ENCODE measurements at regions not wholly inside any gene's neighbourhood (a gene's known extent, or its start where the extent isn't known, plus 50 kb on each side); places are given as distances from the start of the nearest gene placed in this dataset.

GRCh38 chr10:76644476-76644875 is 993.1 kb downstream of the KCNMA1 start:
- DNase-seq (ENCODE audit: low spot score): no peak
- Histone ChIP-seq H3K27ac (ENCODE audit: low read depth in 1 of 2, low read length in 2 of 2) (no peak overlapping the region), H3K27me3 (ENCODE audit: control insufficient read depth in 4 of 4, insufficient read depth in 4 of 4, low read length in 3 of 4) (no peaks in the 10 kb centered on the region), H3K9me3 (ENCODE audit: control insufficient read depth in 4 of 4, low read length in 3 of 4) (no peaks in the 10 kb centered on the region), H3K4me1 (ENCODE audit: control insufficient read depth in 4 of 4, insufficient read depth in 4 of 4, low read length in 3 of 4) (no peaks in the 10 kb centered on the region), H3K4me3 (ENCODE audit: low read depth in 1 of 3, low read length in 3 of 3) (no peak overlapping the region), H3K36me3 (ENCODE audit: control insufficient read depth in 4 of 4, insufficient read depth in 3 of 4, low read depth in 1 of 4, low read length in 3 of 4) (no peaks in the 10 kb centered on the region), H3K9ac (ENCODE audit: low read depth in 1 of 2, low read length in 2 of 2) (no peak overlapping the region)
- 81% methylated on average over 2 of the region's 2 CpGs for WGBS
- TF ChIP-seq ATF3 (IDR thresholded peaks at IDR 0.05) (no peak), FOXA1 (IDR thresholded peaks at IDR 0.05) (no peak), RAD21 (IDR thresholded peaks at IDR 0.05) (no peak), EGR1 (IDR thresholded peaks at IDR 0.05; ENCODE audit: low read depth in 2 of 2) (no peak), GABPA (IDR thresholded peaks at IDR 0.05 in 1 of 2, conservative IDR thresholded peaks at IDR 0.05 in 1 of 2) (no peak)

DNA sequence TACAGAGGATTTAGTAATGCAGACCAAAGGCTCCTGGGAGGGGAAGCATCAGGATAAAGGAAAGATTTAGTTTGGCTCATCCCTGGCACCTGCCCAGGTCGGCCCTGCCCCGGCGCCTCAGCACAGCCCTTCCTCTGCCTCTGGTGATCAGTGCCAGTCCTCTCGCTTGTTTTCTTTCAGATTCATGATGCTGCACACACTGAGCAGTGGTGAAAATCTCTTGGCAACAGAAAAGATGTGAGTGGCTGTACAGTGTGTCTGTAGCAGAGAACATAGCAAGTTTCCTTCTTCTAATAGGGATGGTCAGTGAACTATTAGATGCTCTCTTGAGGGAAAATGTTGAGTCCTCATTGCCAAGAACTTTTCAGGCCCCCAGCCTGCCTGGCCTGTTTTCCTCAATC is 994.1 kb downstream of the KCNMA1 start:
- Histone ChIP-seq H3K4me1 (ENCODE audit: control insufficient read depth in 4 of 4, insufficient read depth in 4 of 4, low read length in 3 of 4) (no peaks in the 10 kb centered on the region), H3K9ac (ENCODE audit: low read depth in 1 of 2, low read length in 2 of 2) (no peak overlapping the region), H3K27ac (ENCODE audit: low read depth in 1 of 2, low read length in 2 of 2) (no peak overlapping the region), H3K27me3 (ENCODE audit: control insufficient read depth in 4 of 4, insufficient read depth in 4 of 4, low read length in 3 of 4) (no peaks in the 10 kb centered on the region), H3K4me3 (ENCODE audit: low read depth in 1 of 3, low read length in 3 of 3) (no peak overlapping the region), H3K9me3 (ENCODE audit: control insufficient read depth in 4 of 4, low read length in 3 of 4) (no peaks in the 10 kb centered on the region), H3K36me3 (ENCODE audit: control insufficient read depth in 4 of 4, insufficient read depth in 3 of 4, low read depth in 1 of 4, low read length in 3 of 4) (no peaks in the 10 kb centered on the region)
- no peak for DNase-seq (ENCODE audit: low spot score)
- no peak for TF ChIP-seq YY1 (IDR thresholded peaks at IDR 0.05)
- TF ChIP-seq, protein P1, sequence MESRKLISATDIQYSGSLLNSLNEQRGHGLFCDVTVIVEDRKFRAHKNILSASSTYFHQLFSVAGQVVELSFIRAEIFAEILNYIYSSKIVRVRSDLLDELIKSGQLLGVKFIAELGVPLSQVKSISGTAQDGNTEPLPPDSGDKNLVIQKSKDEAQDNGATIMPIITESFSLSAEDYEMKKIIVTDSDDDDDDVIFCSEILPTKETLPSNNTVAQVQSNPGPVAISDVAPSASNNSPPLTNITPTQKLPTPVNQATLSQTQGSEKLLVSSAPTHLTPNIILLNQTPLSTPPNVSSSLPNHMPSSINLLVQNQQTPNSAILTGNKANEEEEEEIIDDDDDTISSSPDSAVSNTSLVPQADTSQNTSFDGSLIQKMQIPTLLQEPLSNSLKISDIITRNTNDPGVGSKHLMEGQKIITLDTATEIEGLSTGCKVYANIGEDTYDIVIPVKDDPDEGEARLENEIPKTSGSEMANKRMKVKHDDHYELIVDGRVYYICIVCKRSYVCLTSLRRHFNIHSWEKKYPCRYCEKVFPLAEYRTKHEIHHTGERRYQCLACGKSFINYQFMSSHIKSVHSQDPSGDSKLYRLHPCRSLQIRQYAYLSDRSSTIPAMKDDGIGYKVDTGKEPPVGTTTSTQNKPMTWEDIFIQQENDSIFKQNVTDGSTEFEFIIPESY (IDR thresholded peaks at IDR 0.05): no peak
- WGBS: 84% methylated on average over 4 of the region's 4 CpGs

DNA sequence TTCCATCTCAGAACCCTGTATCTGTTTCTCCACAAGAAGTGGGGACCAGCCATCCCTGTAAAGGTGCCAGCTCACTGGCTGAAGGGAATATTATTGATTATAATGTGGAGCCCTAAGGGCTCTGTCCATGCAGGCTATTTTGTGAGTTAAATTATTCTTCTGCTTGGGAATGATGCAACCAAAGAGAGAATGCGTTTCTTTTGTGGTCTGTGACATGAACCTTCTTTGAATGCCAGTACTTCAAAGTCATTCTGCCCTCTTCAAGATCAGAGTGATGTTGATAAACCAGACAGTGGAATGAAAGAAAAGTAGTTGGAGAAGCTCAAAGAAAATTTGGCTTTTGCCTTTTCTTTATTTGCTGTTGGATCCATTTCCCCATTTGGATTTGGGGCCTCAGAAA is 995.2 kb downstream of the KCNMA1 start:
- Histone ChIP-seq H3K4me1 (ENCODE audit: control insufficient read depth in 4 of 4, insufficient read depth in 4 of 4, low read length in 3 of 4) (no peaks in the 10 kb centered on the region), H3K4me3 (ENCODE audit: low read depth in 1 of 3, low read length in 3 of 3) (no peak overlapping the region), H3K9me3 (ENCODE audit: control insufficient read depth in 4 of 4, low read length in 3 of 4) (no peaks in the 10 kb centered on the region), H3K27ac (ENCODE audit: low read depth in 1 of 2, low read length in 2 of 2) (no peak overlapping the region), H3K36me3 (ENCODE audit: control insufficient read depth in 4 of 4, insufficient read depth in 3 of 4, low read depth in 1 of 4, low read length in 3 of 4) (no peaks in the 10 kb centered on the region), H3K27me3 (ENCODE audit: control insufficient read depth in 4 of 4, insufficient read depth in 4 of 4, low read length in 3 of 4) (peaks cover 0 to 4% (median 0%) of the 10 kb centered on the region in 4 donors), H3K9ac (ENCODE audit: low read depth in 1 of 2, low read length in 2 of 2) (no peak overlapping the region)
- no peak for TF ChIP-seq FOXA1 (IDR thresholded peaks at IDR 0.05)
- TF ChIP-seq, protein P2, sequence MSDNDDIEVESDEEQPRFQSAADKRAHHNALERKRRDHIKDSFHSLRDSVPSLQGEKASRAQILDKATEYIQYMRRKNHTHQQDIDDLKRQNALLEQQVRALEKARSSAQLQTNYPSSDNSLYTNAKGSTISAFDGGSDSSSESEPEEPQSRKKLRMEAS (IDR thresholded peaks at IDR 0.05): no peak
- TF ChIP-seq, protein P3, sequence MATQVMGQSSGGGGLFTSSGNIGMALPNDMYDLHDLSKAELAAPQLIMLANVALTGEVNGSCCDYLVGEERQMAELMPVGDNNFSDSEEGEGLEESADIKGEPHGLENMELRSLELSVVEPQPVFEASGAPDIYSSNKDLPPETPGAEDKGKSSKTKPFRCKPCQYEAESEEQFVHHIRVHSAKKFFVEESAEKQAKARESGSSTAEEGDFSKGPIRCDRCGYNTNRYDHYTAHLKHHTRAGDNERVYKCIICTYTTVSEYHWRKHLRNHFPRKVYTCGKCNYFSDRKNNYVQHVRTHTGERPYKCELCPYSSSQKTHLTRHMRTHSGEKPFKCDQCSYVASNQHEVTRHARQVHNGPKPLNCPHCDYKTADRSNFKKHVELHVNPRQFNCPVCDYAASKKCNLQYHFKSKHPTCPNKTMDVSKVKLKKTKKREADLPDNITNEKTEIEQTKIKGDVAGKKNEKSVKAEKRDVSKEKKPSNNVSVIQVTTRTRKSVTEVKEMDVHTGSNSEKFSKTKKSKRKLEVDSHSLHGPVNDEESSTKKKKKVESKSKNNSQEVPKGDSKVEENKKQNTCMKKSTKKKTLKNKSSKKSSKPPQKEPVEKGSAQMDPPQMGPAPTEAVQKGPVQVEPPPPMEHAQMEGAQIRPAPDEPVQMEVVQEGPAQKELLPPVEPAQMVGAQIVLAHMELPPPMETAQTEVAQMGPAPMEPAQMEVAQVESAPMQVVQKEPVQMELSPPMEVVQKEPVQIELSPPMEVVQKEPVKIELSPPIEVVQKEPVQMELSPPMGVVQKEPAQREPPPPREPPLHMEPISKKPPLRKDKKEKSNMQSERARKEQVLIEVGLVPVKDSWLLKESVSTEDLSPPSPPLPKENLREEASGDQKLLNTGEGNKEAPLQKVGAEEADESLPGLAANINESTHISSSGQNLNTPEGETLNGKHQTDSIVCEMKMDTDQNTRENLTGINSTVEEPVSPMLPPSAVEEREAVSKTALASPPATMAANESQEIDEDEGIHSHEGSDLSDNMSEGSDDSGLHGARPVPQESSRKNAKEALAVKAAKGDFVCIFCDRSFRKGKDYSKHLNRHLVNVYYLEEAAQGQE (IDR thresholded peaks at IDR 0.05): no peak
- TF ChIP-seq YY1 (IDR thresholded peaks at IDR 0.05): no peak
- no peak for TF ChIP-seq NR2F2 (IDR thresholded peaks at IDR 0.05)
- TF ChIP-seq, protein P1 (IDR thresholded peaks at IDR 0.05): no peak
- no peak for TF ChIP-seq JUND (IDR thresholded peaks at IDR 0.05)
- TF ChIP-seq FOXA2 (IDR thresholded peaks at IDR 0.05): no peak
- no peak for TF ChIP-seq EGR1 (IDR thresholded peaks at IDR 0.05; ENCODE audit: low read depth in 2 of 2)
- no peak for TF ChIP-seq HNF4A (conservative IDR thresholded peaks at IDR 0.05)
- no peak for TF ChIP-seq TAF1 (conservative IDR thresholded peaks at IDR 0.05)
- no peak for TF ChIP-seq GABPA (IDR thresholded peaks at IDR 0.05 in 1 of 2, conservative IDR thresholded peaks at IDR 0.05 in 1 of 2)
- no peak for TF ChIP-seq ATF3 (IDR thresholded peaks at IDR 0.05)
- TF ChIP-seq RXRA (IDR thresholded peaks at IDR 0.05): no peak
- no peak for TF ChIP-seq CTCF (IDR thresholded peaks at IDR 0.05; ENCODE audit: low read depth, low read length, missing input control)
- no peak for TF ChIP-seq HNF4G (IDR thresholded peaks at IDR 0.05)
- TF ChIP-seq RAD21 (IDR thresholded peaks at IDR 0.05): no peak
- WGBS: 75% methylated on average over 1 of the region's 1 CpG
- DNase-seq (ENCODE audit: low spot score): no peak
